ENCODE measurements at regions not wholly inside any gene's neighbourhood (a gene's known extent, or its start where the extent isn't known, plus 50 kb on each side); places are given as distances from the start of the nearest gene placed in this dataset.

GRCh38 chr3:56983427-56983826 lies 77.0 kb upstream of the SPATA12 start:
- DNase-seq, result no peak

GRCh38 chr3:56981445-56982230 lies 78.8 kb upstream of the SPATA12 start:
- no peak for DNase-seq

- peak; percentile 58 for DNase-seq
Measured at GRCh38 chr3:56980798-56981390, 79.6 kb upstream of the SPATA12 start.

GRCh38 chr3:56980243-56980642 lies 80.2 kb upstream of the SPATA12 start:
- DNase-seq, result no peak

- DNase-seq, result no peak
Measured at GRCh38 chr3:56979791-56980190, 80.7 kb upstream of the SPATA12 start.

GRCh38 chr3:56977561-56977889 lies 82.9 kb upstream of the SPATA12 start:
- DNase-seq, result no peak

- DNase-seq, result no peak
Measured at GRCh38 chr3:56976651-56977560, 83.6 kb upstream of the SPATA12 start.

GRCh38 chr3:56975567-56975966 lies 84.9 kb upstream of the SPATA12 start:
- DNase-seq, result no peak

- DNase-seq, result no peak
Measured at GRCh38 chr3:56974247-56974930, 86.1 kb upstream of the SPATA12 start.

GRCh38 chr3:56971816-56972215 lies 88.6 kb upstream of the SPATA12 start:
- DNase-seq, result no peak

- no peak for DNase-seq
Measured at GRCh38 chr3:56971261-56971660, 89.2 kb upstream of the SPATA12 start.

GRCh38 chr3:56970461-56970879 lies 90.0 kb upstream of the SPATA12 start:
- DNase-seq, result no peak

GRCh38 chr3:56969851-56970250 lies 90.6 kb upstream of the SPATA12 start:
- no peak for DNase-seq

- DNase-seq, result no peak
Measured at GRCh38 chr3:56966509-56966908, 94.0 kb upstream of the SPATA12 start.

- DNase-seq, result no peak
Measured at GRCh38 chr3:56966104-56966503, 94.4 kb upstream of the SPATA12 start.

GRCh38 chr3:56962922-56963321 lies 97.5 kb upstream of the SPATA12 start:
- DNase-seq, result no peak

GRCh38 chr3:56962206-56962605 lies 98.3 kb upstream of the SPATA12 start:
- DNase-seq, result no peak

- DNase-seq, result no peak
Measured at GRCh38 chr3:56960234-56960917, 100.1 kb upstream of the SPATA12 start.

- DNase-seq, result no peak
Measured at GRCh38 chr3:56958879-56959278, 101.6 kb upstream of the SPATA12 start.

GRCh38 chr3:56957522-56957921 lies 102.9 kb upstream of the SPATA12 start:
- DNase-seq, result no peak

GRCh38 chr3:56956906-56957305 lies 103.6 kb upstream of the SPATA12 start:
- no peak for DNase-seq

GRCh38 chr3:56955492-56956111 lies 104.9 kb upstream of the SPATA12 start:
- DNase-seq, result no peak

Measured in CD4-positive, alpha-beta T cell treated with Interferon gamma for 1 hour (primary cell).